ENCODE measurements at regions not wholly inside any gene's neighbourhood (a gene's known extent, or its start where the extent isn't known, plus 50 kb on each side); places are given as distances from the start of the nearest gene placed in this dataset.
A peak's percentile ranks its signal among the peaks of the same experiment; 100 is the strongest.

GRCh38 chr20:53829255-53829723 lies 235.7 kb upstream of the ZNF217 start:
- H3K4me3 Mint-ChIP-seq (ENCODE audit: unreplicated experiment): peak overlapping the region; percentile 65
- H3K4me1 Mint-ChIP-seq (ENCODE audit: low read depth): peaks cover 77% of the 10 kb centered on the region
- DNase-seq (ENCODE audit: low spot score): no peak
- H3K9me3 Mint-ChIP-seq (ENCODE audit: low read depth): no peaks in the 10 kb centered on the region
- H3K27me3 Mint-ChIP-seq (ENCODE audit: low read depth): no peaks in the 10 kb centered on the region
- no peaks in the 10 kb centered on the region for H3K36me3 Mint-ChIP-seq (ENCODE audit: low read depth)
- H3K27ac Mint-ChIP-seq (ENCODE audit: unreplicated experiment): peak overlapping the region; percentile 100
- no peak for TF ChIP-seq CTCF (IDR thresholded peaks at IDR 0.05)

- H3K27me3 Mint-ChIP-seq (ENCODE audit: low read depth): no peaks in the 10 kb centered on the region
- H3K36me3 Mint-ChIP-seq (ENCODE audit: low read depth): no peaks in the 10 kb centered on the region
- TF ChIP-seq CTCF (IDR thresholded peaks at IDR 0.05): peak; percentile 71
- peak overlapping the region; percentile 100 for H3K27ac Mint-ChIP-seq (ENCODE audit: unreplicated experiment)
- H3K4me3 Mint-ChIP-seq (ENCODE audit: unreplicated experiment): peak overlapping the region; percentile 65
- DNase-seq (ENCODE audit: low spot score): no peak
- no peaks in the 10 kb centered on the region for H3K9me3 Mint-ChIP-seq (ENCODE audit: low read depth)
- peaks cover 71% of the 10 kb centered on the region for H3K4me1 Mint-ChIP-seq (ENCODE audit: low read depth)
Observed at GRCh38 chr20:53828682-53829254, 235.1 kb upstream of the ZNF217 start.

- H3K27ac Mint-ChIP-seq (ENCODE audit: unreplicated experiment): peak overlapping the region; percentile 100
- peaks cover 66% of the 10 kb centered on the region for H3K4me1 Mint-ChIP-seq (ENCODE audit: low read depth)
- no peak for DNase-seq (ENCODE audit: low spot score)
- no peak for TF ChIP-seq CTCF (IDR thresholded peaks at IDR 0.05)
- no peaks in the 10 kb centered on the region for H3K27me3 Mint-ChIP-seq (ENCODE audit: low read depth)
- H3K9me3 Mint-ChIP-seq (ENCODE audit: low read depth): no peaks in the 10 kb centered on the region
- H3K36me3 Mint-ChIP-seq (ENCODE audit: low read depth): no peaks in the 10 kb centered on the region
- H3K4me3 Mint-ChIP-seq (ENCODE audit: unreplicated experiment): peak overlapping the region; percentile 43
Observed at GRCh38 chr20:53828088-53828681, 234.5 kb upstream of the ZNF217 start.

- Mint-ChIP-seq H3K36me3 (ENCODE audit: low read depth) (no peaks in the 10 kb centered on the region), H3K27me3 (ENCODE audit: low read depth) (no peaks in the 10 kb centered on the region), H3K4me1 (ENCODE audit: low read depth) (peaks cover 66% of the 10 kb centered on the region), H3K27ac (ENCODE audit: unreplicated experiment) (peak overlapping the region; percentile 100), H3K9me3 (ENCODE audit: low read depth) (no peaks in the 10 kb centered on the region), H3K4me3 (ENCODE audit: unreplicated experiment) (peak overlapping the region; percentile 43)
- TF ChIP-seq CTCF (IDR thresholded peaks at IDR 0.05): no peak
- no peak for DNase-seq (ENCODE audit: low spot score)
Observed at GRCh38 chr20:53827292-53828087, 233.9 kb upstream of the ZNF217 start.

GRCh38 chr20:53826597-53827291 lies 233.1 kb upstream of the ZNF217 start:
- H3K27ac Mint-ChIP-seq (ENCODE audit: unreplicated experiment): peak overlapping the region; percentile 100
- DNase-seq (ENCODE audit: low spot score): no peak
- no peak overlapping the region for H3K4me3 Mint-ChIP-seq (ENCODE audit: unreplicated experiment)
- peaks cover 59% of the 10 kb centered on the region for H3K4me1 Mint-ChIP-seq (ENCODE audit: low read depth)
- no peaks in the 10 kb centered on the region for H3K27me3 Mint-ChIP-seq (ENCODE audit: low read depth)
- no peaks in the 10 kb centered on the region for H3K36me3 Mint-ChIP-seq (ENCODE audit: low read depth)
- H3K9me3 Mint-ChIP-seq (ENCODE audit: low read depth): no peaks in the 10 kb centered on the region
- TF ChIP-seq CTCF (IDR thresholded peaks at IDR 0.05): no peak
